HEK293 (cell line): ENCODE measurements at regions not wholly inside any gene's neighbourhood (a gene's known extent, or its start where the extent isn't known, plus 50 kb on each side); places are given as distances from the start of the nearest gene placed in this dataset.

ENCODE experiments used
- SCRT2 ChIP-seq: fragments of 450-650 bp; formaldehyde crosslinking; IDR thresholded peaks from 2 replicates; pipeline ENCODE4 v1.5.1; 2016; ENCODE audit warnings: missing biosample characterization, missing genetic modification characterization
- SP2 ChIP-seq: fragments of 450-650 bp; formaldehyde crosslinking; IDR thresholded peaks from 2 replicates; pipeline ENCODE4 v1.5.1; 2016; ENCODE audit warnings: missing biosample characterization, missing genetic modification characterization
- ZNF10 ChIP-seq: fragments of 450-650 bp; formaldehyde crosslinking; IDR thresholded peaks from 2 replicates; pipeline ENCODE4 v1.5.1; 2017; ENCODE audit warnings: missing biosample characterization, missing genetic modification characterization
- ZNF121 ChIP-seq: fragments of 450-650 bp; formaldehyde crosslinking; IDR thresholded peaks from 2 replicates; pipeline ENCODE4 v1.5.1; 2016; ENCODE audit warnings: missing biosample characterization, missing genetic modification characterization
- ZNF670 ChIP-seq: fragments of 450-650 bp; formaldehyde crosslinking; IDR thresholded peaks from 2 replicates; pipeline ENCODE4 v1.5.1; 2016; ENCODE audit warnings: missing biosample characterization, missing genetic modification characterization, low read depth
- TF ChIP-seq, protein P1 (sequence below): fragments of 450-650 bp; formaldehyde crosslinking; IDR thresholded peaks from 2 replicates; pipeline ENCODE4 v1.5.1; 2016; ENCODE audit warnings: missing biosample characterization, missing genetic modification characterization
- TF ChIP-seq, protein P2 (sequence below): fragments of 450-650 bp; formaldehyde crosslinking; IDR thresholded peaks from 2 replicates; pipeline ENCODE4 v1.5.1; 2016; ENCODE audit warnings: missing biosample characterization, missing genetic modification characterization
- TF ChIP-seq, protein P3 (sequence below): fragments of 450-650 bp; IDR thresholded peaks from 2 replicates; pipeline ENCODE4 v1.5.1; 2018; ENCODE audit warnings: missing biosample characterization, missing genetic modification characterization

DNA sequence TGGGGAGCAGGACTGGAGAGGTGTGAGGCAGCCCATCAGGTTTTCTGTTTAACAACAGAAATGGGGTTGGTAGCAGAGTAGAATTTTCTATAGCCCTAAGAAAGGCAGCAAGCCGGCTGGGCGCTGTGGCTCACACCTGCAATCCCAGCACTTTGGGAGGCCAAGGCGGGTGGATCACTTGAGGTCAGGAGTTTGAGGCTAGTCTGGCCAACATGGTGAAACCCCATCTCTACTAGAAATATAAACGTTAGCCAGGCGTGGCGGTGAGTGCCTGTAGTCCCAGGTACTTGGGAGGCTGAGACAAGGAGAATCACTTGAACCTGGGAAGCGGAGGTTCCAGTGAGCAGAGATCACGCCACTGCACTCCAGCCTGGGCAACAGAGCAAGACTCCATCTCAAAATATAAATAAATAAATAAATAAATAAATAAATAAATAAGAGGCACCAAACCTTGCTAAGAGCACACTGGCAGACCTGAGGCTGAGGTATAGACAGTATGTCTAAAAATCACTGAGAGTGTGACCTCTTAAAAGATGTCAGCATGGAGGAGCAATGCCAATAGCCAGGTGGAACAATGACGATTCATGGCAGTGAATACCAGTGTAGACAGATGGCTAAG, 115.6 kb downstream of the SLC38A4 start:
- TF ChIP-seq, protein P1, sequence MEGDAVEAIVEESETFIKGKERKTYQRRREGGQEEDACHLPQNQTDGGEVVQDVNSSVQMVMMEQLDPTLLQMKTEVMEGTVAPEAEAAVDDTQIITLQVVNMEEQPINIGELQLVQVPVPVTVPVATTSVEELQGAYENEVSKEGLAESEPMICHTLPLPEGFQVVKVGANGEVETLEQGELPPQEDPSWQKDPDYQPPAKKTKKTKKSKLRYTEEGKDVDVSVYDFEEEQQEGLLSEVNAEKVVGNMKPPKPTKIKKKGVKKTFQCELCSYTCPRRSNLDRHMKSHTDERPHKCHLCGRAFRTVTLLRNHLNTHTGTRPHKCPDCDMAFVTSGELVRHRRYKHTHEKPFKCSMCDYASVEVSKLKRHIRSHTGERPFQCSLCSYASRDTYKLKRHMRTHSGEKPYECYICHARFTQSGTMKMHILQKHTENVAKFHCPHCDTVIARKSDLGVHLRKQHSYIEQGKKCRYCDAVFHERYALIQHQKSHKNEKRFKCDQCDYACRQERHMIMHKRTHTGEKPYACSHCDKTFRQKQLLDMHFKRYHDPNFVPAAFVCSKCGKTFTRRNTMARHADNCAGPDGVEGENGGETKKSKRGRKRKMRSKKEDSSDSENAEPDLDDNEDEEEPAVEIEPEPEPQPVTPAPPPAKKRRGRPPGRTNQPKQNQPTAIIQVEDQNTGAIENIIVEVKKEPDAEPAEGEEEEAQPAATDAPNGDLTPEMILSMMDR: no peak
- TF ChIP-seq, protein P2, sequence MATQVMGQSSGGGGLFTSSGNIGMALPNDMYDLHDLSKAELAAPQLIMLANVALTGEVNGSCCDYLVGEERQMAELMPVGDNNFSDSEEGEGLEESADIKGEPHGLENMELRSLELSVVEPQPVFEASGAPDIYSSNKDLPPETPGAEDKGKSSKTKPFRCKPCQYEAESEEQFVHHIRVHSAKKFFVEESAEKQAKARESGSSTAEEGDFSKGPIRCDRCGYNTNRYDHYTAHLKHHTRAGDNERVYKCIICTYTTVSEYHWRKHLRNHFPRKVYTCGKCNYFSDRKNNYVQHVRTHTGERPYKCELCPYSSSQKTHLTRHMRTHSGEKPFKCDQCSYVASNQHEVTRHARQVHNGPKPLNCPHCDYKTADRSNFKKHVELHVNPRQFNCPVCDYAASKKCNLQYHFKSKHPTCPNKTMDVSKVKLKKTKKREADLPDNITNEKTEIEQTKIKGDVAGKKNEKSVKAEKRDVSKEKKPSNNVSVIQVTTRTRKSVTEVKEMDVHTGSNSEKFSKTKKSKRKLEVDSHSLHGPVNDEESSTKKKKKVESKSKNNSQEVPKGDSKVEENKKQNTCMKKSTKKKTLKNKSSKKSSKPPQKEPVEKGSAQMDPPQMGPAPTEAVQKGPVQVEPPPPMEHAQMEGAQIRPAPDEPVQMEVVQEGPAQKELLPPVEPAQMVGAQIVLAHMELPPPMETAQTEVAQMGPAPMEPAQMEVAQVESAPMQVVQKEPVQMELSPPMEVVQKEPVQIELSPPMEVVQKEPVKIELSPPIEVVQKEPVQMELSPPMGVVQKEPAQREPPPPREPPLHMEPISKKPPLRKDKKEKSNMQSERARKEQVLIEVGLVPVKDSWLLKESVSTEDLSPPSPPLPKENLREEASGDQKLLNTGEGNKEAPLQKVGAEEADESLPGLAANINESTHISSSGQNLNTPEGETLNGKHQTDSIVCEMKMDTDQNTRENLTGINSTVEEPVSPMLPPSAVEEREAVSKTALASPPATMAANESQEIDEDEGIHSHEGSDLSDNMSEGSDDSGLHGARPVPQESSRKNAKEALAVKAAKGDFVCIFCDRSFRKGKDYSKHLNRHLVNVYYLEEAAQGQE (tag by site-specific recombination): no peak
- TF ChIP-seq ZNF670 (tag by site-specific recombination) (no peak), ZNF121 (tag by site-specific recombination) (no peak), SCRT2 (no peak), SP2 (tag by site-specific recombination) (no peak), ZNF10 (no peak)
- TF ChIP-seq, protein P3, sequence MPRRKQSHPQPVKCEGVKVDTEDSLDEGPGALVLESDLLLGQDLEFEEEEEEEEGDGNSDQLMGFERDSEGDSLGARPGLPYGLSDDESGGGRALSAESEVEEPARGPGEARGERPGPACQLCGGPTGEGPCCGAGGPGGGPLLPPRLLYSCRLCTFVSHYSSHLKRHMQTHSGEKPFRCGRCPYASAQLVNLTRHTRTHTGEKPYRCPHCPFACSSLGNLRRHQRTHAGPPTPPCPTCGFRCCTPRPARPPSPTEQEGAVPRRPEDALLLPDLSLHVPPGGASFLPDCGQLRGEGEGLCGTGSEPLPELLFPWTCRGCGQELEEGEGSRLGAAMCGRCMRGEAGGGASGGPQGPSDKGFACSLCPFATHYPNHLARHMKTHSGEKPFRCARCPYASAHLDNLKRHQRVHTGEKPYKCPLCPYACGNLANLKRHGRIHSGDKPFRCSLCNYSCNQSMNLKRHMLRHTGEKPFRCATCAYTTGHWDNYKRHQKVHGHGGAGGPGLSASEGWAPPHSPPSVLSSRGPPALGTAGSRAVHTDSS (tag by site-specific recombination): no peak
